ENCODE measurements at regions not wholly inside any gene's neighbourhood (a gene's known extent, or its start where the extent isn't known, plus 50 kb on each side); places are given as distances from the start of the nearest gene placed in this dataset.

- DNase-seq, result no peak
Observed at GRCh38 chrX:20463296-20464075, 196.8 kb upstream of the RPS6KA3 start.

- no peak for DNase-seq
Observed at GRCh38 chrX:20461576-20461975, 194.9 kb upstream of the RPS6KA3 start.

DNA sequence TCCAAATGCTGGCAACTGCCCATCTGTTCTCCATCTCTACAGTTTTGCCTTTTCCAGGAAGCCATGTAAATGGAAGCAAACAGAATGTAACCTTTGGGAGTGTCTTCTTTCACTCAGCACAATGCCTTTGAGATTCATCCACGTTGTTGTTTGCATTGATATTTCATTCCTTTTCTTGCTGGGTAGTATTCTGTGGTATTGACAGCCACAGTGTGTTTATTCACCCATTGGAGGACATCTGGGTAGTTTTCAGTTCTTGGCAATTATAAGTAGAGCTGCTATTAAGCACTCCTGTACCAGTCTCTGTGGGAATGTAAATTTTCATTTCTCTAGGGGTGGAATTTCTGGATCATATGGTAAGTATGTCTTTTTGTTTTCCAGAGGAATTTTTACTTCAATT, 194.3 kb upstream of the RPS6KA3 start:
- DNase-seq, result no peak

DNA sequence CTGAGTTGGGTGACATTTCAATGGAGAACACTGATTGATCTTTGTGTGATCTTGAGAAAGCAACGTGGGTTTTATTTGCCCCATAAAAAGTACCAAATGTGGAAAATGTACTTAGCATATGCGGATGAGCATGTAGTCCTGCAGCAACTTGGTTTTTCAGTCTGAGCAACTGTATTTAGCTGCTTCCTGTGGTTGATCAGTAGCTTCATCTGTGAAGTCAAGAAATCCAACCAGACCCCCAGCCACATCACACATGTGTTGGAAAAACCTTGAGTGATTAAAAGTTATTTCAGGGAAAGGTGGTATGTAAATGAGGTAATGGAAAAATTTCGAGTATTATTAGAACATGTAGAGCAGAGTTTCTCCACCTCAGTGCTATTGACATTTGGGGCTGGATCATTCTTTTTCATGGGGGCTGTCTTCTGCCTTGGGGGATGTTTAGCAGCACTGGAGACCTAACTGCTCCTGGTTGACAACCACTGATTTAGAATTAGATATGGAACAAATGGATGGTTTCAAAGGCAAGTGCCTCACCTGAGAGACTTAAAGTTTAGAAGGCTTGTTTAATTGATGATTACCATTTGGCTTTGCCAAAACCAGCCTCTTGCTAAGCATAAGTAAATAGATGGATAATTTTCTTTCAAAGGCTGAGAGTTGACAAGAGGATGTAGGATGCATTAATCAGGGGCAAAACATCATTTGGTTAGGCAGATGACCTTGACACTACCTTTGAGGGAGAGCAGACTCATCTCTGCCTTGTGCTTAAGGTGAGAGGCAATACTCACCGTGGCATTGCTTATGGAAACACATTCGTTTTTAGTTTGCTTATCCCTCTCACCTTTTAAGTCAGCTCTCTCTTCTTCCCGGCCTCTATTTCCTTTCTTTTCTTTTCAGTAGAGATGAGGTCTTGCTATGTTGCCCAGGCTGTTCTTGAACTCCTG, 193.0 kb upstream of the RPS6KA3 start:
- DNase-seq, result no peak

- DNase-seq, result no peak
Observed at GRCh38 chrX:20456971-20457370, 190.3 kb upstream of the RPS6KA3 start.

DNA sequence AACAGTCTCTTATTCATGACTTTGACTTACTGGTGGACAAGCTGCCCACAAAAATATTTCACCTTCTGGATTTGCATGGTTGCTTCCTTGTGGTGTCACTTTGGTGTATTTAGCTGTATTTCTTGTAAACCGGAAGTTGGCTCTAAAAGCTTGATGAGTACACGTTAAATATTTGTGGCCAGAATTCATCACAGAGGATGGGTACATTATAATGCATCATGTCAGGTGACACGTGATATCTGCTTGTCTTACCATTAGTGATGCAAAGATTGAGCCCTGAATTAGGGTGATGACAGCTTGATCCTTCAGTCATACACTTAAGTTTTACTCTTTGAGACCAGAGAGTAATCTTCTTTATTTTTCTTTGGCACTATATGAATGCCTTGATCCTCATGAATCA, 188.3 kb upstream of the RPS6KA3 start:
- DNase-seq, result no peak

- DNase-seq, result no peak
Observed at GRCh38 chrX:20454117-20454516, 187.4 kb upstream of the RPS6KA3 start.

GRCh38 chrX:20452487-20452886, 185.8 kb upstream of the RPS6KA3 start:
- DNase-seq, result no peak

GRCh38 chrX:20451929-20452328, 185.2 kb upstream of the RPS6KA3 start:
- DNase-seq, result peak; percentile 18

DNA sequence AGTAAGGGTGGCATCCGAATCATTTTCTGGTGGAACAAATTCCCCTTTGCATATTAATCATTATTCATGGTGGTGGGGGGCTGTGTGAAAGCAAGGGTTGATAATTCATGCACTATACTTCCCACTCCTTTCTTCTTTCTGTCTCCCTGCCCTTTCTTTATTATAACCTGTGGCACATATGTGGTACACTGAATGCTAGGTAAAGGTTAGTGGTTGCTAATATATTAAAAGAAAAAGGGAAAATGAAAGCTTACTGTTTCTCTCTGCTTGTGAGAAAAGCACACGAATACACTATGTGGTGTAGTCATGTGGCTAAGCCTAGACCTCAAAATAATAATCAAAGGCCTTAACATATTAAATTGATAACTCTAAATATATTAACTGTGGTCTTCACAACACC, 178.4 kb upstream of the RPS6KA3 start:
- no peak for DNase-seq

DNA sequence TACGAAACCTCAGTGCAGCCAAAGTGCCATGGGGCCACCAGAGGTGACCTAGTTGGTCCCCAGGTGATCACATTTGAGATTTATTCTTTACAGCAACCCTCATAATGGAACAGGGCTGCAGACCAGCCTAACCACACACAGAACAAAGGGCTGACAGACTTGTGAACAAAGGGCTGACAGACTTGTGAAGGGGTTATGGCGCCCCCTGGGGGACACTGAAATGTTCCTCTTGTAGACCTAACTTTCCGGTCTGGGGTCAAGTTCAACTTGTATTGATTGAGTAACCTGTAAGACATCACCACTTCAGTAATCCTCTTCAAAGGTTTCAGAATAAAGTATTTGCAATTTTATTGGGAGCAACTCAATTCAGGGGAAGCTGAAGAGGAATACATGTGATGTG, 175.9 kb upstream of the RPS6KA3 start:
- peak; percentile 35 for DNase-seq

- no peak for DNase-seq
Observed at GRCh38 chrX:20441123-20441522, 174.4 kb upstream of the RPS6KA3 start.

DNA sequence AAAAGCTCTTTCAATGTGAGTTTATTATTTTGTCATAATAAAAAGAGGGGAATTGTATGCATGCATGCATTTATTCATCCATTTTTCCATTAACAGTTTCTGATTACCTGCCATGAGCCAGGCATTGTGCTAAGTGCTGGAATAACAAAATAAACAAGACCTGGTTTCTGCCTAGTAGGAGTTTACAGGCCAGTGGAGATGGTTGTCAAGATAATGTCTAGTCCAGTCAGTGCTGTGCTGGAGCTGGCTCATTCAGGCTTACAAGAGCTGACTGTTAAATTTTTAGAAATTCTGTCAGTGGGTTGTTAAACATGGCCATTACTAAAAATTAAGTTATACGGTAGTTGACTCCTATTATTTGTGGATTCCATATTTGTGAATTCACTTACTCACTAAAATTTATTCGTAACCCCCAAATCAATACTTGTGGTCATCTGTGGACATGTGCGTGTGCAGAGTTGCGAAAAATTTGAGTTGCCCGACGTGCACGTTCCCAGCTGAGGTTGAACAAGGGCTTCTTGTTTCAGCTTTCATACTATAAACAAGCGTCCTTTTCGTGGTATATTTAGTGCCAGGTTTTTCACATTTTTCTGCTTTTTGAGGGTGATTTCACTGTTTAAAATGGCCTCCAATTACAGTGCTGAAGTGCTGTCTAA, 172.3 kb upstream of the RPS6KA3 start:
- DNase-seq, result no peak

GRCh38 chrX:20437683-20438082, 171.0 kb upstream of the RPS6KA3 start:
- DNase-seq, result no peak

GRCh38 chrX:20435913-20436312, 169.2 kb upstream of the RPS6KA3 start:
- DNase-seq, result no peak

DNA sequence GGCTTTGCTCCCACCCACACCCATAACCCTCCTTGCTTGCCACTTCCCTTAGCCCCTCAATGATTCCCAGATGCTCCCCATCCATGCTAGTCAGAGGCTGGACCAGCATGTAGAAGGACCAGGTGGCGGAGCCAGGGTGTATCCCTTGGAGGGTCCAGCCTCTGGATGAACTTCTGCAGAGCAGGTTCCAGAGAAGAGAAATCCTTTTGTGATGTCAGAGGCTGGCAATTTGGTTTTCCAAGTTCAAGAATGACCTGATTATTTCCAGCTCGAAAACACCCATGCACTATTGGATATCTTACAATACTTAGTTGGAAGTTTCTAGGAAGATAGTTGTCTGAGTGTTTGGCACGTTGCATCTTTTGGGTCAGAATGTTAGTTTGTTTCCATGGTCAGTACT, 168.3 kb upstream of the RPS6KA3 start:
- no peak for DNase-seq

DNA sequence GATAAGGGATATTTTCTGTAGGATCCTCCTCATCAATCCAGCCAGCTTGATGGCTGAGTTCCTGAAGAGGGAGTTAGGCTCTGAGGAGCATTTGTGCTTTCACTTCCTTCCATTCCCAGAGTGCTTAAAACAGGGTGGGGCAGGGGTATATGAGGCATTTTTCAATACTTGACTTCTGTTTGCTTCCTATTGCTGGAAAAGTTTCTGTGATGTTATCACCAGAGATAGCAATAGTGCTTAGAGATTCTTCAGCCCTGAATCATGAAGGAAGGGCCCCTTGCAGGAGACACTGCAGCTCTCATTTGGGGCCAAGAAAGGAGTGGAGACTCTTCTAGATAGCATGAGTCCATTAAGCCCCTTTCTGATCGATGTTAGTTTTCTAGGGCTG, 166.7 kb upstream of the RPS6KA3 start:
- DNase-seq, result no peak

DNA sequence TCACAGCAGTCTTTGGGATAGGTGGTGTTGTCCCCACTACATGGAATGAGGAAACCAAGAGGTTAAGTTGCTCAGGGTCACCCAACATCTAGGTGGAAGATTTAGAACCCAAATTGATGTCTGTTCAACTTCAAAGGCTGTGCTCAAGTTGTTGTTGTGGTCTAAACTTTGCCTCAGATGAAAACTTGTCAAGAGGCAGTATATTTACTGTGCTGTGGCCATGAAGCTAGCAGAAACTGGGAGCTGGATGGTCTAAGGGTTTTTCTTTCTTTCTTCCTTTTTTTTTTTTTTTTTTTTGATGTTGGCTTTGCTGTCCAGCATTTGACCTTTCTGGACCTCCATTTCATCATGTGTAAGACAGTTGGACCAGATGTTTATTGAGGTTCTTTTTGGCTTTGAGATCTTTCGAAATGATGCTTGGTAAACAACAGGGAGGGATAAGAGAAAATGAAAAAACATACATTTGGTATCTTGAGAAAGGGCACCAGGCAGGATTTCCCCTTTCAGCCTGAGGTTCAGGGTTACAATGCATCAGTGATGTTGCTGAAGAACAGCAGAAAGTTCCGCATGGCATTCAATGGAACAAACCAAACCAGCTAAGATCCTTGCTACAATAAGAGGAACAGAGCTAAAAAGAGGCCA, 166.2 kb upstream of the RPS6KA3 start:
- no peak for DNase-seq

- DNase-seq, result no peak
Observed at GRCh38 chrX:20432048-20432447, 165.3 kb upstream of the RPS6KA3 start.

DNA sequence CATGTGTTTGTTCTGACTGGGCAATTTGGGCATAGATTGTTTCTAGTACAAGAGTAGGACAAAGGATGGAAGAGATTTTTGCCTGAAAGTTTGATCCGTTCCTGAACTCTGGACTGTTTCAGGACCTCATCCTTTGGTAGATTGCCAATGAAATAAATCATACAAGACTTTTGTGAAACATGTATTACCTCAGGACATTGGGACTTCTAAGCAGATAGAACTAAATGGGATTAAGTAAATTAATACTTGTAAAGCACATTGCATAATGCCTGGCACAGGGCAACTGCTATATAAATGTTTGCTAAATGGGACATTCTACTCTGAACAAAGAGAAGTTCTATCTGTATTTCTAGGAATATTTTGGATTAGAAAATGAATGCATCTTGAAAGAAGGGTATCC, 164.8 kb upstream of the RPS6KA3 start:
- DNase-seq, result no peak

DNA sequence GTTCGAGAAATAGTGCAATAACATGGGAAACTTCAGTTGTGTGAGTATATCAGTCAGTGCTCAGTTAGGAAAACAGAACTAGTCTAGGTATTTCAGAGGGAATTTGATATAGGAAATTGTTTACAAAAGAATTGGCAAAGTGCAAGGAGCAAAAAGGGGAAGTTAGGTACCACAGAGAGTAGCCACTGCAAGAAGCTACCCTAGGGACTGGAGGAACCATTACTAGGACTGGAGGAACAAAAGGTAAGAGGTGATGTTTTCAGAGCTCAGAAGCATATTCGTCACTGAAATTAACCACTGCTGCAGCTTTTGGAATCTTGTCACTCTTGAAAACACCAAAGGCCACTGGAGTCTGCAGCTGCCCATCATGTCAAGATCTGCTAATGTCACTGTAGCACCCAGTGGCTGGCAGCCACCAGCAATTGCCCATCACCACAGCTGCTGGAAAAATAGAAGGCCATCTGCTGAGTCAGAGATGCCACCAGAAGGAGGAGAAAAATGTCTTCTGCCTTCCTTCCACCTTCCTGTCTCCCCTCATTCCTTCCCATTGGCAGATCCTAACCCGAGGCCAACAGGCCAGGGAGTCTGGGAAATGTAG, 160.6 kb upstream of the RPS6KA3 start:
- DNase-seq, result no peak

- no peak for DNase-seq
Observed at GRCh38 chrX:20421697-20422096, 155.0 kb upstream of the RPS6KA3 start.

GRCh38 chrX:20421275-20421674, 154.6 kb upstream of the RPS6KA3 start:
- DNase-seq, result no peak
